ENCODE measurements at regions not wholly inside any gene's neighbourhood (a gene's known extent, or its start where the extent isn't known, plus 50 kb on each side); places are given as distances from the start of the nearest gene placed in this dataset.
"Not testable (repeated sequence)": the region's sequence is repeated elsewhere in the genome, so short reads cannot be mapped to it uniquely, and the experiment has no call there.

DNA sequence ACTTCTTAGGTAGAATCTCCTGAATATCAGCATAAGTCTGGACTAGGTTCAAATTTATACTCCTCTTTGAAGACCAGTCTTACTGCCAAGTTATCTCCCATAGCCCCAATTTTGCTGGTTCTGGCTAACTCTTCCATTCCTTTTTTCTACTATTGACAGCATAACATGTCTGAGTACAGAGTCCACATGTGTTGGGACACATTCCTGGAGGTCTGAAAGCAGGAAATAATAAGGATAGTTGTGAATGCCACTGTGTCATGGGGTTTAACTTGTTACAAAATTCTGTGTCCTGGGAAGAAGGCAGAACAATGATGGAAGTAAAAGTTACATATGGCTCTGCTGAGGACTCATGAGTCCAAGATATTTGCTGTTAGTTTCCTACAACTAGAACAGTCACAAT lies 57.4 kb upstream of the ZBTB20 start:
- DNase-seq, result no peak

DNA sequence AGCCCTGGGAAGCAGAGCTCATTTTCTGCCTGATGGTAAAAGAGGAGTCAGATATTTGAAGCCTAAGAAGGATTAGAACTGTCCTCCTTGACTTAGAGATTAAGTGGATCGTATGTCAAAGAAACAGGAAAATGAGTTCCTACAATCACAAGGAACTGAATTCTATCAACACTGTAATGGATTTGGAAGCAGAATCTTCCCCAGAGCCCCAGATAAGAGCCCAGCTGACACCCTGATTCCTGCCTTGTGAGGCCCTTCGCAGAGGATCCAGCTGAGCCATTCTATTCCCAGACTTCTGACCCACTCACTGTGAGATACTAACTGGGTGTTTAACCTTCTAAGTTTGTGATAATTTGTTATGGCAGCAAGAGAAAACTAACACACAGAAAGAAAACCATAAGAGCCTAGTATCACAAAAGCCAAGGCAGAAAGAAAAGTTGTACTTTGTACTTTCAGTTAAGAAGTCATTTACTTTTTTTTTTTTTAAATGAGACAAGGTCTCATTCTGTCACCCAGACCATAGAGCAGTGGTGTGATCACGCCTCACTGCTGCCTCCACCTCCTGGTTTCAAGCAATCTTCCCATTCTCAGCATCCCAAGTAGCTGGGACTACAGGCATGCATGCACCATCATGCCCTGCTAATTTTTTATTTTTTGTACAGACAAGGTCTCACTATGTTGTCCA lies 61.1 kb upstream of the ZBTB20 start:
- DNase-seq, result no peak

DNA sequence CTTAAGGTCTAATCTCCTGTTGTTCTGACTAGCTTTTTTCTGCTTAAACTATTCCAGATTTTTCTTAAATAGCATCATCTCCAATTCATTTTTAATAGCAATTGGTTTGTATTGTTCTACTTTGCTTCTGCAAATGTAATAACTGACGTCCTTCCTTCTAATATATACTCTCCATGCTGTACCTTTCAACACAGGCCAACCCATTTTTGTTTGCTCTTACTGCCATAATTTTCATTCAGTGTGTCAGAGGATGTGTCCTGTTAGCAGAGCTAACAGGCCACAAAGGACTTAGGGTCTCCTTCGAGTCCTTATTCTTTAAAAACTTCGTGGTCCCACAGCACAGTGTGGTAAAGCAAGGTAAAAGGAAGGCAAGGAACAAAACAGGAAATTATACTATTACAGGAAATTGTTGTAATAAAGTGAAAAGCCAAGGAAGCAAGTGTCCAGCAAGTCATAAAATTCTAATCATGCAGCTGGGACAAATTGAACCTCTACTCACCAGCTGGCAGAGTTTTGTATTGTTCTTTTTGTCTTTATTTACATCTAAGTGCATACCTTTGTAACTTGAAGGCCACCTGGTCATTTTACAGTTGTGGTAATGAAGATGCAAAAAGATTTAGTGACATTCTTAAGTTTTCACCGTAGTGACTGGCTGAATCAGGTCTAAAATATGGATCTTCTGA lies 64.9 kb upstream of the ZBTB20 start:
- DNase-seq, result no peak

DNA sequence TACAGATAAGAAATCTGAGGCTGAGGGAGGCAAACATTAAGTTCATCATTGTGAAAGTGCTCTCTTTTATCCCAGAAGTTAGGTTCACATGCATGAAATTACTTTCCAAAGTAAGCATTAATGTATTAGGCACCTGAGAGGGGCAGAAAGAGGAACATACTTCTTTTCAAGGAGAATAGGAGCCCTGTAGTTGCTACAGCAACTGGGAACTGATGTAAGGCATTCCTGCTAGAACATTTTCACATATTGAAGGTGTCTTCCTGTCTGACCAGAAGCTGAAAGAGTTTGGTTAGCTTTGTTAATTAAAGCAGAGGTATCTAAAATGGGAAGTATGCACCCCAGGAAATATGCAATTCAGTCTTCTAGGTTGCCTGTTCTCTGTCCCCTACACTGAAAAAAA lies 65.5 kb upstream of the ZBTB20 start:
- no peak for DNase-seq

DNA sequence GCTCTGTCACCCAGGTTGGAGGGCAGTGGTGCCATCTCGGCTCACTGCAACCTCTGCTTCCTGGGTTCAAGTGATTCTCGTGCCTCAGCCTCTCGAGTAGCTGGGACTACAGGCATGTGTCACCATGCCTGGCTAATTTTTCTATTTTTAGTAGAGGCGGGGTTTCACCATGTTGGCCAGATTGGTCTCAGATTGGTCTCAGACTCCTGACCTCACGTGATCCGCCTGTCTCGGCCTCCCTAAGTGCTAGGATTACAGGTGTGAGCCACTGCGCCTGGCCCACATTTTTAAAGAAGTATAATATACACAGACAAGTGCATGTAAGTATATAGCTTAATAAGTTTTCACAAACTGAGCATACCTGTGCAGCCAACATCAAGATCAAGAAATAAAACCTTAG lies 66.0 kb upstream of the ZBTB20 start:
- not testable (repeated sequence) for DNase-seq

DNA sequence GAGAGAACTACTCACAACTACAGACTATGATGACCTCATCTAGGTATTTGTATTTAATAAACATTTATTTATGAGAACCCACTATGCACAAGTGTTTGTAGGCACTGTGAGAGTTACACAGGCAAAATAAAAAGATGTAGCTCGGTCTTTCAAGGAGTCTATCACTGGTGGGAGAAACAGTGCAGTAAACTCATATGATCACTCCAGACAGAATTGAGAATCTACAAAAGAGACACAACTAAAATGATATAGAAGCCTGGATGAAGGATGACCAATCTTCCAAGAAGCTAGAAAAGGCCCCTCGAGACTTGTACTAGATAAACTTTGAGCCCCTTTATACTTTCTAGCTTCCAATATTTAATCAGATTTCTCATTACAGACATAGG lies 70.2 kb upstream of the ZBTB20 start:
- DNase-seq, result no peak

DNA sequence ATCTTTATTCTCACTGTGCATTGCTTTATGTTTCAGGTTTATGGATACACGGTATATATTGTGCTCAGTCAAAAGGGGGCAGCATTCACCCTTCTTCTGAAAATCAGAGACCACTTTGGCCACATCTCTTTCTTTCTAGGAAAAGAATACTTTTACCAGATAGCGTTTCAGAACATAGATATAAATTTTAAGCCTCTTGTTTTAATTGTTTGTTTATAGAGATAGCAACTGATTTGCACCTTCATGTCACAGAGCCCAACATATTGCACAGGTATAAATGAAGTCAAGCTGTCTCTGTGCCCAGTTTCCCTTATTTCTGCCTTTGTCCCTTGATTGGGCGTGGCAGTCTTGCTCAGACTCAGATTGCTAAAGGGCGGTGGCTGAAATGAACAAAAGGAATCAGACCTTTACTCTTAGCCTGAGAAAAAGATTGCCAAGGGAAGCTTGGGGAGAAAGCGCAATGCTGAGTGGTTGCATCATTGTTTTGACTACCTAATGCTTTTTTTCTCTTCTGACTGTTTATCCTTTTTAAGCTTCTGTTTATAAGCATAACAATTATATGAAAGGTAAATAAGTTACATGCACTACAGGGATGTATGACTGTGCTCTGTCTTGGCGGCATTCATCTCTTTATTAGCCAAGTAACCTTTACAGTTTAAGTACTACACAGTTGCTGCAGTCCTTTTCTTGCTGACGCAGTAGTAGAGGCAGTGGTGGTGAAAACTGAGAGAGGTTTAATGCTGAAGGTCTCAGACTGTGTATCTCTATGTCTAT lies 70.8 kb upstream of the ZBTB20 start:
- peak; percentile 17 for DNase-seq

DNA sequence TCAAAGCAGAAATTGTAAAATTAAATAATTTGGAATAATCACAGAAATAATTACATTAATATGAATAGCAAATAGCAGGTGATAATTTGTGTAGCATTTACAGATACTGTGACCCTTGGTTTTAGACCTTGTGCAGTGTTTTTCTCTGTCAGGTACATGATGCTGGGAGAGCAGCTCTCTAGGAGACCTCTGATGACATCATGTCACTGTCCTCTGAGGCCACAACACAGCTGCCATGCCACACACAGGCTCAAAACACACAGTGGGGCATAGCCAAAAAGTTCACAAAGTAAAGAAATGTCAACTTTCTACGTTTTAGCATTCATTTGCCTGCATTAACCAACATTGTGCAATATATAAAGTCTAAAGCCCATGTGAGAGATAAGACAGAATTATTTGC lies 71.8 kb upstream of the ZBTB20 start:
- no peak for DNase-seq

DNA sequence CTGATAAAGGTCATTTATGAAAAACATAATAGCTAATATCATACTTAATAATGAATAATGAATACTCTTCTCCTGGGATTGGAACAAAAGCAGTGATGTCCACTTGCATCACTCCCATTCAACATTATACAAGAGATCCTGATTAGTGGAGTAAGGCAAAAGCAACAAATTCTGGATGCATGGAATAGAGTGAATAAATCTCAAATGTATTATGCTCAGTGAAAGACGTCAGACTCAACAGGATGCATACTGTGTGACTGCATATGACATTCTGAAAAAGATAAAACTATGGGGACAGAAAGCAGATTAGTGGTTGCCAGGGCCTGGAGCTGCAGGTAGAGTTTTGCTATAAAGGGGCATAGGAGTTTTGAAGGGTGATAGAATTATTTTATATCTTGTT lies 77.6 kb upstream of the ZBTB20 start:
- no peak for DNase-seq

DNA sequence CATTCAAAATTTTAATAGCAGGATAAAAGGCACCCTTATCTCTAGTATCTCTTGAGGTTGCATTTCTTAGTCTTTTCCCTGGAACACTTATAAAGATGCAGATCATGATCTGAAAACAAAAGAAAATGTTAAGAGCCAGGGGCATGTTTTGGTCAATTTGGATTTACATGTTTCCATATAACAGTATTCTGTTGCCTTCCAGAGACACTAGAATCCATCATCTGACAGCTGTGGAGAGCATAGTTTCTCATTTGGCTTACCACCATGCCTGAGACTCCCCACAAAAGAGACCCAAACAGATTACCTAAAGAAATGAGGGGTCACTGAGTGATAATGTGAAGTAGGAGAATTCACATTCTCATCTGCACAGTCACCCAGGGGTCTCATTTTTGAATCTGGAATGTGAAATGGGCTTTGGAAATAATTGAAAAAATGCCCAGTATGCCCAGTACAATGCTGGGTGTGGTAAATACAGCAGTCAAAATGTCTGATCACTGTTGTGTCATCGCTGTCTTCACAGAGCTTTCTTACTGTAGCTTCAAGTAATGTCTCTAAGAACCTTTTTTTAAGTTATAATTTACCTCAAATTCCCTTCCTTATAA lies 79.9 kb upstream of the ZBTB20 start:
- DNase-seq, result no peak

DNA sequence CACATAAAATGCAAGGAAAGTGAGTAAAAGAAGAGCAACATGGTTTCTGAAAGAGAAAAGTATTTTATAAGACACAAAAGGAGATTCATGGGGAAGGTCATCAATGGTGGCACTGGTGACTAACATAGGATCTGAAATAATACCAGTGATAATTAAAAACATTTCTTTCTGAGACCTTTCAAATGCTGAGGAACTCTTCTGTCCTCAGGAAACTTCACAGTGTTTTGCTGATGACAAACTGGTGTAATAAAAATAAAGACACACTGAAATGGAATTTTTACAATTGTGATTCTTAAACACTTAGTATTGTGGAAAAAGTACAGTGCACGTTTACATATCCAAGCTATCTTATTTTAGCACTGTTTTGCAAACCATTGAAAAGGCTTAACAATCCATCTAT lies 80.4 kb upstream of the ZBTB20 start:
- DNase-seq, result no peak

DNA sequence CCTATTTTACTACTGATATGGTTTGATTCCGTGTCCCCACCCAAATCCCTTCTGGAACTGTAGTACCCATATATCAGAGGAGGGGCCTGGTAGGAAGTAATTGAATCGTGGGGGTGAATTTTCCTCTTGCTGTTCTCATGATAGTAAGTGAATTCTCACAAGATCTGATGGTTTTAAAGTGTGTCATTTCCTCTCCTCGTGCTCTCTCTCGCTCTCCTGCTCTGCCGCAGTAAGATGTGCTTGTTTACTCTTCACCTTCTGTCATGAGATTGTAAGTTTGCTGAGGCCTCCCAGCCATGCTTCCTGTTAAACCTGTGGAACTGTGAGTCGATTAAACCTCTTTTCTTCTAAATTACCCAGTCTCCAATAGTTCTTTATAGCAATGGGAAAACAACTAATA lies 81.2 kb upstream of the ZBTB20 start:
- no peak for DNase-seq

DNA sequence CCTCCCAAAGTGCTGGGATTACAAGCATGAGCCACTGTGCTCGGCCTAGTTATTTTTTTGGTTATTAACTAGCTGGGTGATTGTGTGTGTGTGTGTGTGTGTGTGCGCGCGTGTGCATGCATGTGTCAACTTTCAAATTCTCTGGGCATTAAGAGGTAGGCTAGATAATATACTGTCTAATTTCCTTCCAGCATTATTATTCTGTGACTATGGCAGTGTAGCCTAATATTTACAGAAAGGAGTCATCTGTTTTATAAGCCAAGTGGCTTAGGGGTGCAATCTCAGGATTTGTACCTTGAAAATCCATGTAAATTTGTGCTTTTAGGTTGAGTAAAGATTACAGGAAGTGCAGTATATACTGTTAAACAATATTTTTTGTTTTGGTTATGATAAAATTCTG lies 85.1 kb upstream of the ZBTB20 start:
- no peak for DNase-seq

DNA sequence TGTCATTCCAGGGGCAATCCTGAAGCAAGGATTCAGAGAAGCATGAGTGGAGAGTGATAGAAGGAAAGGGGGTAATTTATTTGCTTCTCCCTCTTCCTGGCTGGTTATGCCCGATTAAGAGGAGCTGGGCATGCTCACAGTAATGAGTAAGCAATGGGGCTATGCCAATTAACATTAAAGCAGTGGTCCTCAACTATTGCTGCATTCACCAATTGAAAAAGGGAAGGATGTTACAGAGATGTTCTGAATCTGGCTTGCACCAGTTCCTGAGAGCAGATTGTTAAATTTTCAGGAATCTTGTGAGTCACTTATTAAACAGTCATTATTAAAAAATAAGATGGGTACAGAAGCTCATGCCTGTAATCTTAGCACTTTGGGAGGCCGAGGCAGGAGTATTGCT lies 85.9 kb upstream of the ZBTB20 start:
- DNase-seq, result no peak

DNA sequence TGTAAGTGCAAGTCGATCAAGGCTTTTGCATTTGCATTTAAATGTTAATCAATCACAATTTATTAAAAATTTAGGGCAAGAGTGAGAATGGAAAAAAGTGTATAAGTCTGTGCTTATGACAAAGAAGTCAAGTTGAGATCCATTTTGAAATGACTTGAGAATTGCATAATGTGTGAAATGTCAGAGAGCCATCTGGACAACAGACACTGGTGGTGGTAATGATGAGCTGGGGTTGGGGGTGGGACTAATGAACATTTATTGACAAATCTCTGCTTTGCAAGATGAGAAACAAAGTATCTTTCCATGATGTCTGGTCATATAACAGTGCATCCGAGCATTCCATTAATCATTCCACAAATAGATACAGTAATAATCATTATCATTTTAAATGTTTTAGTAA lies 89.4 kb upstream of the ZBTB20 start:
- no peak for DNase-seq

DNA sequence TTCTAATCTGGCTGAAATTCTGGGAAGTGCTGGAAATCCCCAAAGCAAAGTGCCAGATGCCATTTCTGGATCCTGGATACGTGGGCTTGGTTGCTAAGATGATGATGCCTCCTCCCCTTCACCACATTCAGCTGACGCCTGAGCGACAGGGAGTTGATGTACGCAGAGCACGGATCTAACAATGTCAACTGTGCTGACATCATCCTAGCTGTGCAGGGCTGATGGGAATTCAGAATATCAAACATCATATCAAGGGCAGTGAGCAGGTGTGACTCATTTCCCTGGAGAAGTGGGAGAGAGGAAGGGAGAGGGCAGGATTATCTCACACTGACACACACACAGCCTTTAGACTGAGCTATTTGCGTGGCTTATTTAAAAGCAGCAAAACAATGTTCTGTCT lies 92.6 kb upstream of the ZBTB20 start:
- DNase-seq, result peak; percentile 54

DNA sequence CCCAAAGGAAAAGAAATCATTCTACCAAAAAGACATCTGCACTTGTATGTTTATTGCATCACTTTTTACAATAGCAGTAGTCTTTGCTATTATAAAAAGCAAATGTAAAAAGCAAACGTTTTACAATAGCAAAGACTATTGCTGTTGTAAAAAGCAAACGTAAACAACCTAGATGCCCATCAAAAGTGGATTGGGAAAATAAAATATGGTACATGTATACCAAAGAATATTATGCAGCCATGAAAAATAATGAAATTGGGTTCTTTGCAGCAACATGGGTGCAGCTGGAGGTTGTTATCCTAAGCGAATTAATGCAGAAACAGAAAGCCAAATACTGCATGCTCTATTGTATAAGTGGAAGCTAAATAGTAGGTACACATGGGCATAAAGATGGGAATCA lies 97.3 kb upstream of the ZBTB20 start:
- DNase-seq, result no peak

DNA sequence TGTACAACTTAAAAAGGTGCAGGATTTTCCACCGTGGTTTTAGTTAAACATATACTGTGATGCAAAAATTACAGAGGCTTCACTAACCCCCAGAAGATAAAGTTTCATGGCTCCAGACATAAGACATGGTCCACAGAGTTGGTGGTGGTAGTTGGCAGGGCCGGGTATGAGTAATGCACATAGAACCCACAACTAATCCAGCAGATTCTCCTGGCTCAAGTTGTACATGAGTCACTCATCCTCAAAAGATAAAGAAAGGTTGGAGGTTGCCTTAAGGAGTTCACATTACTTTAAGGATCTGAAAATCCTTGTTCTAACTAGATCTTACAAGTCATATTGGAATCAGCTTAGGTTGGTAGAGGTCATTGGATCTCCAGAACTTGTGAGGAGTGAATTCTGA lies 98.3 kb upstream of the ZBTB20 start:
- no peak for DNase-seq

DNA sequence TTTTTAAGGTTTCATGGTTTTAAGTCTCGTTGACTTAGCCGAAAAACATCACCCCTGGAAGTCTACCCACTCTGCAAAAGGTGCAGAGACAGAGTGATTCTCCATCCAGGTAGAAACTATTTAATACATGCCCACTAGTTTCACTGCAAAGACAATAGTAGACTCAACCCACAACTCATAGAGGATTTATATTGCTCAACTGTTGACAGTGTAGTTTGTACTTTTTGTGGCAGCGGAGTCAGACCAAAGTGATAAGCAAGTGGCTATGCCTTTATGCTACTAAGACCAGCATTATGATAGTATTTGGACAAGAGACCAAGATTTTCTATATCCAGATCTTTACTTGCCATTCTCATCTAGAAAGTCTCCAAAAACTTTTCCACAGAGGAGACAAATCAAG lies 98.8 kb upstream of the ZBTB20 start:
- no peak for DNase-seq

DNA sequence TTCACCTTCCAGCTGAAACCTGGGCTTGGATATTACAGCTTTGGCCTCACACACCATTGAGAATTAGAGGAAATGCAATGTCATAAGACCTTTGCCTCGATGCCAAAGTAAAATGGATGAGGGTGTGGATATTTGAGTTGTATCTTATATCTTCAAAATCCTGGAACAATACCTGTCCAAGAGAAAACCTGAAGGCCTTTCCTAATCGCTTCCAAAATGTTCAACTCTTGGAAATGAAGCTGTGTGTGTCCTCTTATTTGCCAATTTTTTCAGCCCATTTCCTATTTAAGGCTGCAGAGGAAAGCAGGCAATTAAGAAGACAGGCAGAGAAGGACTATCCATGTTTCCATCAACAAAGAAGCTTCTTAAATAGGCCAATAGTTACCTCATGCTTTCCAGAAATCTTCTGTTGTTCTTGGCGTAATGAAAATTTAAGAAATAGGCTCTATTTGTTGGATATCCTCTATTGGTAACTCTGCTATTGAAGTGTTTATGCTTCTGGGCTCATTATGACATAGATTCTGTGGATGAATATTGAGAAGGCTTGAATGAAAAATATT lies 99.5 kb upstream of the ZBTB20 start:
- DNase-seq, result no peak

DNA sequence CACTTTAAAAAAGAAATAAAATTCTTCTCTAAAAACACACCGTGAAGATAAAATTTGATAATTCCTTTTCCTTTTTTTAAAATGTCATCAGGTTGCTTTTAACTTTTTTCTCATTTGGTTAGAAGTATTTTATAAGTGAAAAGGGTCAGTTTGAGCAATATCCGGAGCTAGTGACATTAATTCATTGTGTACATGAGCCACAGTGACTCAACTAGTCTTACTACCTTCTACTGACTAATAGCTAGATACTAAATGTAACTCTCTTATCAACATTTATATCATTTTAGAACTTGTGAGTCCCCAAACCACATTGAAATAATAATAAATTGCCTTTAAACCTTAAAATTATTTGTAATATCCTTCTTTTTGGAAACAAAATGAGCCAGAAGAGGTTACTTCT lies 101.2 kb upstream of the ZBTB20 start:
- DNase-seq, result no peak

DNA sequence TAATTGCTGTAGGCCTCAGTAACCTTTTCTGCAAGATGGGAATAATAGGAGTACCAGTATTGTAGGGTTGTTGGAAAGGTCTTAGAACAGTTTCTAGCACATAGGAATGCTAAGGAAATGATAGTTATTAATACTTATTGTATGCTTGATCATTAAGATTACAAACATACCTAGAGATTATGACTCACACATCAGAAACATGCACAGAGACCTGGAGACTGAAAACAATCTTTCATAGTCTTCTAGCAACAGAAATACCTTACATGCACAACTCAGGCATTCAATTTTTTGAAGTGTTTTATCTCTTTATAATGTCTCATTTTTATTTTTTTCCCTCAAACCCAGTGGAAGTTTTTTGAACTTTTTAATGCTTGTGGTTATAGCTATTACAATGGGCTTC lies 104.4 kb upstream of the ZBTB20 start:
- no peak for DNase-seq

DNA sequence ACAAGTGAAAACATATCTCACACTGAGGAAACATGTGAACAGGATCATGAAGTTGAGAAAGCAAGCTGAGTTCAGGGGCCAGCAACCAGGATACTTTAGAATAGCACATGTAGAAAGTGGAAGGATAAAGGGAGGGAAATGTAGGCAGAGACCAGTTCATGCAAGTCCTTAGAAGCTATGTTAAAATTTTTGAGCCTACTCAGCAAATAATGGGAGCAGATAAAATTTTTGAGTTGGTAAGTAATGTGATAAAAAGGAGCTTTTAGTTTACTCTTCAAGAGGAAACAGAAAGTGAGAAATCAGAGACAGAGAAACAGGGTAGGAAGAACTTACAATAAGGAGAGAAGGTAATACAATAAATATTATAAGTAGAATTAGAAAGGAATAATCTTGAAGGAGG lies 105.6 kb upstream of the ZBTB20 start:
- DNase-seq, result no peak

Data from NCI-H2107 (cell line).